Left lung (tissue), 4 donors: ENCODE measurements at regions not wholly inside any gene's neighbourhood (a gene's known extent, or its start where the extent isn't known, plus 50 kb on each side); places are given as distances from the start of the nearest gene placed in this dataset.

ENCODE experiments used
- ATAC-seq: fragments of 200-7000 bp; cut with Tn5 transposase; one replicate; pipeline ENCODE4 v1.9.1; 2020; ENCODE audit warnings: moderate library complexity
- DNase-seq, 4 donors: peaks; one replicate each; pipeline ENCODE4 v3.0.0-alpha.2; 2013 to 2020
- H3K27ac ChIP-seq, 2 donors: fragments of 200-600 bp; sonication (generic) in 1 of 2; one replicate each; pipeline versions ENCODE4 v1.5.0 to v1.8.0; 2020 to 2021
- H3K27me3 ChIP-seq, 2 donors: fragments of 200-600 bp; sonication (generic) in 1 of 2; one replicate each; pipeline versions ENCODE4 v1.5.0 to v1.8.0; 2020 to 2021
- H3K36me3 ChIP-seq, 2 donors: fragments of 200-600 bp; sonication (generic) in 1 of 2; one replicate each; pipeline versions ENCODE4 v1.5.0 to v1.8.0; 2020 to 2021
- H3K4me1 ChIP-seq, 2 donors: fragments of 200-600 bp; one replicate each; pipeline ENCODE4 v1.8.0; 2021
- H3K4me3 ChIP-seq, 2 donors: fragments of 200-600 bp; sonication (generic) in 1 of 2; one replicate each; pipeline versions ENCODE4 v1.5.0 to v1.8.0; 2020 to 2021; ENCODE audit warnings: mild to moderate bottlenecking in 1 of 2
- H3K9me3 ChIP-seq, 2 donors: fragments of 200-600 bp; sonication (generic) in 1 of 2; one replicate each; pipeline versions ENCODE4 v1.5.0 to v1.8.0; 2020 to 2021
- CTCF ChIP-seq, 2 donors: fragments of 200-600 bp; sonication (generic) in 1 of 2; IDR thresholded peaks; one replicate each; pipeline versions ENCODE4 v1.5.0 to v1.8.0; 2021; ENCODE audit warnings: antibody characterized with exemption in 2 of 2
- intact Hi-C, 2 donors: fragments of 100-400 bp; cut with DNase I; formaldehyde crosslinking; loops; one replicate each; pipeline versions ENCODE4 v1.11.2 to v1.14.2; 2022
- donor health status: DM: no; HTN: yes; CAD: no.
- donor health status: DM: no; HTN: no; CAD: no.

DNA sequence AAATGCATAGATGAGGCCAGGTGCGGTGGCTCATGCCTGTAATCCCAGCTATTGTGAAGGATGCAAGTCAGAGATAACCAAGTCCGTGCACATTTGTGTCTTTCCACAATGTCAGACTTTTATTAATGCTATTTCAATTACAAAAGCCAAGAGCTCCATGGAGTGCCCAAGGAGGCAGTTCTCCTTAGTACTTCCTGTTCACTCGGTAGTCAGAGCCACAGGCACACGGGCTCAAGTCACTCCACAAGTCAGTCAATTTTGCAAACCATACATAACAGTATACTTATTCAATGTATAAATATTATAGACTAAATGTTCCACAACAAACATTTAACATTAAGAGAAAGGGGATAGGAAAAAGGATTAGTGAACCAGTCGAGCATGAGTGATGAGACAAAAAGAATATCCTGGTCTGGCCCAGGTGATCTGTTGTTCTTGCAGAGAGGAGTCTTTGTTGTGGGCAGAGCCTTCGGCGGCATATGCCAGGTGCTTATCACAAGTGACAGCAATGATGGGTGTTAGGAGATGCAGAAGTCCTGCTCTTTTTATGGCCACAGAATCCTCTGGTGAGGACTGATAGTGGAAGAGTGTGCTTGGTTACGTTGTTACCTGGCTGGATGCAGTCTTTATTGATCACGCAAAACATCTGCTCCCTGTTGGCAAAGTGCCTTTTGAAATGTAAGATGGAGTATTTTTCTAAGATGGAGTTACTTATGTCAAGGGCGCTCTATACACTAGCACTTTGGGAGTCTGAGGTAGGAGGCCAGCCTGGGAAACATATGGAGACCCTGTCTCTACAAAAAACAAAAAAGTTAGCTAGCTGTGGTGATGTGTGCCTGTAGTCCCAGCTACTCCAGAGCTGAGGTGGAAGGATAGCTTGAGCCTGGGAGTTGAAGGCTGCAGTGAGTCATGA is 167.0 kb upstream of the FBXL17 start:
- no peak for DNase-seq
- no peak for ATAC-seq
- H3K27ac ChIP-seq, result no peak overlapping the region

DNA sequence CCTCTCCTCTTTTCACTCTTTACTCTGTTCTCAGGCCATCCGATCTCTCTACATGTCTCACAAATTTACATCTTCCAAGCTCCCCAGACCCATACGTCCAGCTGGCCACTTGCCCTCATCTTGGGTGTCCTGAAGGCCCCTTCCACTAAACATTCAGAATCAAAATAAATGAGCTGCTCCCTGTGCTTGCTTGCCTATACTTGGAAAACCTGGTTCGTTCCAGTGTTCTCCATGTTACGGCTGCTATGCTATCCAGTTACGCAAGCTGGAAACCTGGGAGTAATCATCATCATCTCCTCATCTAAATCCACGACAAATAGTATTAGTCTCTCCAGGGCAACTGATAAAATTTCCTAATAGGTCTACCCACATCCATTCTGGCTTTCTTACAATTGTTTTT is 165.0 kb upstream of the FBXL17 start:
- Histone ChIP-seq H3K27ac (no peak overlapping the region), H3K4me3 (no peak overlapping the region), H3K9me3 (no peaks in the 10 kb centered on the region), H3K36me3 (no peaks in the 10 kb centered on the region), H3K4me1 (no peaks in the 10 kb centered on the region), H3K27me3 (no peaks in the 10 kb centered on the region)
- DNase-seq (peak in 1 of 4 donors; percentile 48), ATAC-seq (no peak)
- no peak for TF ChIP-seq CTCF (IDR thresholded peaks at IDR 0.05)
- intact Hi-C loops, result no loop called here

More for the DNA sequence above, 167.0 kb upstream of the FBXL17 start:
- intact Hi-C loops, result no loop called here
- Histone ChIP-seq H3K36me3 (no peaks in the 10 kb centered on the region), H3K9me3 (no peaks in the 10 kb centered on the region), H3K4me3 (no peak overlapping the region), H3K4me1 (no peaks in the 10 kb centered on the region), H3K27me3 (no peaks in the 10 kb centered on the region)
- no peak for TF ChIP-seq CTCF (IDR thresholded peaks at IDR 0.05)

GRCh38 chr5:108545301-108545700 is 163.4 kb upstream of the FBXL17 start:
- Histone ChIP-seq H3K9me3 (no peaks in the 10 kb centered on the region), H3K36me3 (no peaks in the 10 kb centered on the region), H3K4me3 (no peak overlapping the region), H3K4me1 (no peaks in the 10 kb centered on the region), H3K27ac (no peak overlapping the region), H3K27me3 (no peaks in the 10 kb centered on the region)
- TF ChIP-seq CTCF (IDR thresholded peaks at IDR 0.05), result no peak
- intact Hi-C loops, result no loop called here
- ATAC-seq (no peak), DNase-seq (no peak)

DNA sequence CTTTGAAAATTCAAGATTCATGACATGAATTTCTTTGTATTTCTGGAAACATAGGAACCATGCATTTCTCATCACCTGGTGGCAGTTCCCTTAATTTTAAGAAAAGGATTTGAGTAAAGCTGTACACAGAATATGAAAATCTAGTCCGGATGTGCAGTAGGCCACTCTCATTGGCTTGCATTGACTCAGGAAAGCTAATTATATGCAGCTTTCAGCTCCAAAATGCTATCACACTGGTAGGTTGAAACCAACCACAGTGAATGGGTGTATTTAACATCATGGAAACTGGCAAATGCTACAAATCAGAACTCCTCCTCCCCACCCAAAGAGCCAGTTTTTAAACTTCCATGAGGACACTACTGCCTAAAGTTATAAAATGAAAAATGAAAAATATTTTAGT is 161.6 kb upstream of the FBXL17 start:
- Histone ChIP-seq H3K9me3 (no peaks in the 10 kb centered on the region), H3K36me3 (no peaks in the 10 kb centered on the region), H3K4me3 (no peak overlapping the region), H3K27me3 (no peaks in the 10 kb centered on the region), H3K4me1 (no peaks in the 10 kb centered on the region), H3K27ac (no peak overlapping the region)
- intact Hi-C loops, result no loop called here
- no peak for TF ChIP-seq CTCF (IDR thresholded peaks at IDR 0.05)
- ATAC-seq (no peak), DNase-seq (no peak)

- DNase-seq, result no peak
- ATAC-seq, result no peak
- Histone ChIP-seq H3K4me3 (no peak overlapping the region), H3K36me3 (no peaks in the 10 kb centered on the region), H3K27me3 (no peaks in the 10 kb centered on the region), H3K27ac (no peak overlapping the region), H3K4me1 (no peaks in the 10 kb centered on the region), H3K9me3 (no peaks in the 10 kb centered on the region)
- no peak for TF ChIP-seq CTCF (IDR thresholded peaks at IDR 0.05)
- intact Hi-C loops, result no loop called here
These were observed 159.9 kb upstream of the FBXL17 start for GRCh38 chr5:108541836-108542235.
